Fibroblast of gingiva (primary cell): ENCODE measurements at regions not wholly inside any gene's neighbourhood (a gene's known extent, or its start where the extent isn't known, plus 50 kb on each side); places are given as distances from the start of the nearest gene placed in this dataset.

Source experiments
- DNase-seq: peaks from one replicate; pipeline ENCODE4 v3.0.0-alpha.2; 2011; ENCODE audit warnings: low read depth

GRCh38 chr1:14102180-14102579, 402.2 kb downstream of the PRDM2 start:
- no peak for DNase-seq

- DNase-seq, result no peak
These were observed 404.0 kb downstream of the PRDM2 start for GRCh38 chr1:14103878-14104430.

- no peak for DNase-seq
These were observed 406.1 kb downstream of the PRDM2 start for GRCh38 chr1:14106126-14106525.

DNA sequence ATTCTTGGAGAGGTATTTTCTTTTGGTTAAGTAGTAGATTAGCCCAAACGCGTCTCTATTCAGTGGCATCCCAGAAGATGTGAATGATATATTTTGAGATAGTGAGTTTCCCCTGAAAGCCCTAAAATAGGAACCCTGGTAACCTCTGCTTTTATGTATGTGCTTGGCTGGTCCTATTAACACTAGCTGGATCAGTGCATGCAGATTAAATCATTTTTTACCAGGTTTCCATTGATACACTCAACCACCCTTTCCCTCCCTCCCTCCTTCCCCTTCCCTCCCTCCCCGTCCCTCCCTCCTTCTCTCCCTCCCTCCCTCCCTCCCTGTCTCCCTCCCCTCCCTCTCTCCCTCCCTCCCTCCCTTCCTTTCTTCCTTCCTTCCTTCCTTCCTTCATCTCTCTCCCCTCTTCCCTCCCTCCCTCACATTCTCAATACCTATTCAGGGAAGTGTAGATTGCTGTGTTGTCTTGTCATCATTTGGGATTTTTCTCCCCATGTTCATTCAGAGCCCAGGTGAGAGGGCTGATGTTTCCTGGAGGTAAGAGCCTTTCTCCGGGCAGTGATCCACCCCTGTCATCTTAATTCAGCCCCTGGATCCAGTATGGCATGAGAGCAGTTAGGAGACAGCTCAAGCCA, 406.8 kb downstream of the PRDM2 start:
- no peak for DNase-seq

- DNase-seq, result no peak
These were observed 408.6 kb downstream of the PRDM2 start for GRCh38 chr1:14108356-14109275.

DNA sequence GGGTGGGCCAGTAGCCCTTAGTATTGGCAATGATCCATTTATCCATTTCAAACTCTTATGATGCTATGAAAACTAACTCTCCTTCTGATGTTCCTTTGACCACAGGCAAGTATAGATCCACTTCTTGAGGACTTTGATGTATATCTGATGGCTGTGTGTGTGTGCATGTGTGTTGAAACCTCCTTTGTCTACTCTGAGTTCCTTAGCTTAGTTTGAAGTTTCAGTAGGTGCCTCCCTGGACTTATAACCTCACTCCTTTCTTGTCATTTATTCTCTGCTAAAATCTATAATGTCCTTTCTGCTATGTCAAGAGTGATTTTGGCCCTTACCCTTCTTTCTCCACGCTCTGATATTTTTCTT, 409.3 kb downstream of the PRDM2 start:
- DNase-seq, result no peak

DNA sequence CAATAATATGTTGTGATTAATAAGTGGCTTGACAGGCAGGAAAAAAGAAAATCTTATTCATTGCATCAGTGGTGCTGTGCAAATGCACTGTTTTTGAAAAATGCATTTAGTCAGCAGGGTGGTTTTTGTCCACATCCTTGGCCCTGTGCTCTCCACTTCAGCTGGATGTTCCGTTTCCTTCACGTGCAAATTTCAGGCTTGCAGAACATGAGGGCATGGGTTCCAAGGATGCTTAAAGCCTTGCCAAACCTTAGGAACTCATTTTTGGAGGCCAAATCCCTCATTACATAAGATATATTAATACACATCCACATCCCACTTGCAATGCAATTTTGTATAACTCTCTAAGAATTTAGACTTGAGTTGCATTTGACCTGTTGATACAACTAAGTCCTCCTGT, 410.1 kb downstream of the PRDM2 start:
- DNase-seq, result peak; percentile 41

- no peak for DNase-seq
These were observed 411.1 kb downstream of the PRDM2 start for GRCh38 chr1:14111121-14111520.

DNA sequence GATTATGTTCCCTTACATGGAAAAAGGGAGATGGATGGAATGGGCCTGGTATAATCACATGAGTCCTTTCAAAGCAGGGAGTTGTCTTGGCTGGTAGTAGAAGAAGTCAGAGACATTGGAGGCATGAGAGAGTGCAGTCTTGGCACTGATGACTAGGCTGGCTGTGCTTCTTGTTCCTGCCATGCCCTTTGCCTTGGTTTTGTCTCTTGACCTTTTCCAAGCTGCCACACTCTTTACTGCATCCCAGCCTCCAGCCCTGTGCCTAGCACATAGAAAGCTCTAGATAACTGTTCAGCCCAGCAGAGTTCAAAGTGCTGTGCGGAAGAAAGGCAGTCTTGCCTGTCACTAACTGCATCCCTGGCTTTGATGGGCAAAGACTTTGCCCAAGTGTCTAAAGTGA, 412.6 kb downstream of the PRDM2 start:
- DNase-seq, result peak; percentile 31

- no peak for DNase-seq
These were observed 413.3 kb downstream of the PRDM2 start for GRCh38 chr1:14113271-14113670.

GRCh38 chr1:14113841-14114567, 414.0 kb downstream of the PRDM2 start:
- DNase-seq, result peak; percentile 56

GRCh38 chr1:14115976-14116375, 416.0 kb downstream of the PRDM2 start:
- DNase-seq, result no peak

GRCh38 chr1:14117700-14118099, 417.7 kb downstream of the PRDM2 start:
- no peak for DNase-seq

GRCh38 chr1:14118691-14119485, 418.9 kb downstream of the PRDM2 start:
- peak; percentile 52 for DNase-seq

- peak; percentile 40 for DNase-seq
These were observed 420.9 kb downstream of the PRDM2 start for GRCh38 chr1:14120895-14121294.

GRCh38 chr1:14128096-14128495, 428.1 kb downstream of the PRDM2 start:
- no peak for DNase-seq

- no peak for DNase-seq
These were observed 429.0 kb downstream of the PRDM2 start for GRCh38 chr1:14129009-14129408.

- no peak for DNase-seq
These were observed 435.1 kb downstream of the PRDM2 start for GRCh38 chr1:14135070-14135469.

GRCh38 chr1:14136152-14136763, 436.3 kb downstream of the PRDM2 start:
- no peak for DNase-seq

DNA sequence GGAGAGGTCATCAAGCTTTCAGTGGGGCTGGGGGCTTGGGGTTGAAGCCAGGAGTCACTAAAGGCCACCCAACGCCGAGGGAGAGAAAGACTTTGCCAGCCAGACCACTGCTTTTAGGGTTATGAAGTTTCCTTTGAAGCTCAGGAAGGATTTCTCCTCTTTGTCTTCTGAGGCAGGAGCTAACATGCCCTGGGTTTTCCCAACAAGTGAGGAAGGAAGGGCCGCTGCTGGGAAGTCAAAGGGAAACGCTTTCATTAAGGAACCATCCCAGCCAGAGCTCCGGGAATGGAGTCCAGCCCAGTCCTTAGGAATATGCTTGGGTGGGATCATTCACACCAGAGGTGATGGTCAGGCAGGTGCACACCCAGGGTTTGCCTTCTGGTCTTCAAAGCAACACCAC, 436.9 kb downstream of the PRDM2 start:
- no peak for DNase-seq

GRCh38 chr1:14137411-14138134, 437.6 kb downstream of the PRDM2 start:
- DNase-seq, result peak; percentile 29
